ENCODE measurements at regions not wholly inside any gene's neighbourhood (a gene's known extent, or its start where the extent isn't known, plus 50 kb on each side); places are given as distances from the start of the nearest gene placed in this dataset.

DNA sequence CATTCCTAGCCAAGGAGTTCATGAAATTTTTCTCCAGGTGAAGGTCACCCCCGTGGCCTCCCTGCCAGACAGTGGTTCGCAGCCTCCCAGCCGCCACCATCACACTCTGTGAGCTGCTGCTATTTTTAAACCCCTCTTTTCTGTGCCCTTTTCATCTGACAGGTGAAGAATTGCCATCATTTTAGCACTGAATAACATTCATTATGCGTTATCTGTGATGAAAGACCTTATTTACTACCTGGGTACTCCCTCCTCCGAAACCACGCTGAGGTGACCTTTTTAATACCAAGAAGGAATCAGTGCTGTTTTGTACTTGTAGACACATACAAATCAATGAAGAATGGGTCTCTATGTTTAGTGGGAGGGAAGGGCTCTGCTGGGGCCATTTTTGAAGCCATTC is 148.9 kb upstream of the GPR12 start:
- no peak for TF ChIP-seq POLR2AphosphoS5 (IDR thresholded peaks at IDR 0.05)
- no peak for TF ChIP-seq CTCF (IDR thresholded peaks at IDR 0.05)
- no peak for TF ChIP-seq POLR2A (IDR thresholded peaks at IDR 0.05)
